Colonic mucosa (tissue), 4 donors: ENCODE measurements at regions not wholly inside any gene's neighbourhood (a gene's known extent, or its start where the extent isn't known, plus 50 kb on each side); places are given as distances from the start of the nearest gene placed in this dataset.
"Not testable (repeated sequence)": the region's sequence is repeated elsewhere in the genome, so short reads cannot be mapped to it uniquely, and the experiment has no call there.

ENCODE experiments used
- DNase-seq: peaks from one replicate; pipeline ENCODE4 v3.0.0-alpha.2; 2020
- H3K27ac ChIP-seq: fragments of 200-600 bp; one replicate; pipeline ENCODE4 v1.8.0; 2021
- H3K27me3 ChIP-seq: fragments of 200-600 bp; one replicate; pipeline ENCODE4 v1.8.0; 2021
- H3K36me3 ChIP-seq: fragments of 200-600 bp; one replicate; pipeline ENCODE4 v1.8.0; 2021
- H3K4me1 ChIP-seq: fragments of 200-600 bp; one replicate; pipeline ENCODE4 v1.8.0; 2021; ENCODE audit warnings: mild to moderate bottlenecking
- H3K4me3 ChIP-seq: fragments of 200-600 bp; one replicate; pipeline ENCODE4 v1.8.0; 2021
- H3K9ac ChIP-seq, 2 donors: one replicate each; pipeline ENCODE4 v1.7.0; 2013; ENCODE audit warnings: control low read depth in 2 of 2, low read depth in 2 of 2, low read length in 2 of 2
- H3K9me3 ChIP-seq: fragments of 200-600 bp; one replicate; pipeline ENCODE4 v1.8.0; 2021
- CTCF ChIP-seq: fragments of 200-600 bp; IDR thresholded peaks from one replicate; pipeline ENCODE4 v1.8.0; 2022; ENCODE audit warnings: antibody characterized with exemption, mild to moderate bottlenecking
- intact Hi-C: fragments of 100-400 bp; cut with DNase I; formaldehyde crosslinking; loops from one replicate; pipeline ENCODE4 v1.14.1; 2022
- donor health status: healthy.
- donor health status: DM: no; HTN: no; CAD: no.
- donor health status: DM: no; HTN: no; CAD: no.

GRCh38 chr10:81426722-81427121 is 448.3 kb upstream of the NRG3 start:
- Histone ChIP-seq H3K4me3 (no peak overlapping the region), H3K36me3 (no peaks in the 10 kb centered on the region), H3K4me1 (no peaks in the 10 kb centered on the region), H3K9me3 (no peaks in the 10 kb centered on the region), H3K27ac (no peak overlapping the region), H3K27me3 (no peaks in the 10 kb centered on the region), H3K9ac (no peak overlapping the region)
- TF ChIP-seq CTCF, result no peak
- DNase-seq, result no peak
- intact Hi-C loops, result no loop called here

GRCh38 chr10:81428456-81429134 is 446.4 kb upstream of the NRG3 start:
- Histone ChIP-seq H3K9ac (no peak overlapping the region), H3K4me3 (no peak overlapping the region), H3K9me3 (no peaks in the 10 kb centered on the region), H3K27ac (no peak overlapping the region), H3K27me3 (no peaks in the 10 kb centered on the region), H3K4me1 (no peaks in the 10 kb centered on the region), H3K36me3 (no peaks in the 10 kb centered on the region)
- no peak for TF ChIP-seq CTCF
- no peak for DNase-seq
- intact Hi-C loops, result no loop called here

- no peak for TF ChIP-seq CTCF
- Histone ChIP-seq H3K4me3 (no peak overlapping the region), H3K4me1 (no peaks in the 10 kb centered on the region), H3K36me3 (no peaks in the 10 kb centered on the region), H3K9me3 (no peaks in the 10 kb centered on the region), H3K27ac (no peak overlapping the region), H3K27me3 (no peaks in the 10 kb centered on the region), H3K9ac (no peak overlapping the region)
- no peak for DNase-seq
- intact Hi-C loops, result no loop called here
These were observed 435.5 kb upstream of the NRG3 start for GRCh38 chr10:81439445-81439844.

GRCh38 chr10:81441624-81442023 is 433.4 kb upstream of the NRG3 start:
- intact Hi-C loops, result not testable (repeated sequence)

GRCh38 chr10:81444242-81444929 is 430.6 kb upstream of the NRG3 start:
- no peaks in the 10 kb centered on the region for H3K36me3 ChIP-seq
- no peaks in the 10 kb centered on the region for H3K27me3 ChIP-seq
- intact Hi-C loops, result no loop called here
- no peak overlapping the region for H3K4me3 ChIP-seq
- no peak for TF ChIP-seq CTCF
- no peaks in the 10 kb centered on the region for H3K4me1 ChIP-seq
- H3K9me3 ChIP-seq, result no peaks in the 10 kb centered on the region
- no peak overlapping the region for H3K27ac ChIP-seq
- H3K9ac ChIP-seq, result no peak overlapping the region
- no peak for DNase-seq

More at GRCh38 chr10:81441624-81442023, 433.4 kb upstream of the NRG3 start:
- H3K4me1 ChIP-seq, H3K36me3 ChIP-seq, H3K27ac ChIP-seq, DNase-seq, H3K9me3 ChIP-seq, H3K27me3 ChIP-seq, H3K4me3 ChIP-seq, H3K9ac ChIP-seq: not testable (repeated sequence)

- peaks cover 4% of the 10 kb centered on the region for H3K9me3 ChIP-seq
- DNase-seq, result no peak
- TF ChIP-seq CTCF, result no peak
- no peaks in the 10 kb centered on the region for H3K36me3 ChIP-seq
- H3K4me1 ChIP-seq, result no peaks in the 10 kb centered on the region
- no peak overlapping the region for H3K4me3 ChIP-seq
- intact Hi-C loops, result no loop called here
- H3K27ac ChIP-seq, result no peak overlapping the region
- no peak overlapping the region for H3K9ac ChIP-seq
- no peaks in the 10 kb centered on the region for H3K27me3 ChIP-seq
These were observed 424.3 kb upstream of the NRG3 start for GRCh38 chr10:81450651-81451050.
